Natural killer cell (primary cell): ENCODE measurements at regions not wholly inside any gene's neighbourhood (a gene's known extent, or its start where the extent isn't known, plus 50 kb on each side); places are given as distances from the start of the nearest gene placed in this dataset.

Source experiments
- ATAC-seq, 3 donors: fragments of 150-1000 bp in 2 of 3; fragments of 200-7000 bp in 1 of 3; cut with Tn5 transposase; 1 replicate in 1 of 3; 2 replicates in 2 of 3; pipeline ENCODE4 v1.10.0; 2021; ENCODE audit warnings: mild to moderate bottlenecking in 2 of 3, moderate library complexity in 2 of 3
- DNase-seq, 2 donors: peaks; one replicate each; pipeline versions ENCODE4 v3.0.0 to v3.0.0-alpha.2; 2013 to 2021; ENCODE audit warnings: mixed read lengths in 1 of 2
- H3K27ac ChIP-seq: one replicate; pipeline ENCODE4 v1.5.1; 2013; ENCODE audit warnings: mild to moderate bottlenecking, low read length
- H3K27me3 ChIP-seq: one replicate; pipeline ENCODE4 v1.6.1; 2013; ENCODE audit warnings: low read length; ENCODE audit not compliant: control insufficient read depth, insufficient read depth
- H3K36me3 ChIP-seq: one replicate; pipeline ENCODE4 v1.6.1; 2013; ENCODE audit warnings: low read length; ENCODE audit not compliant: control insufficient read depth, insufficient read depth
- H3K4me1 ChIP-seq: one replicate; pipeline ENCODE4 v1.6.1; 2013; ENCODE audit warnings: low read length; ENCODE audit not compliant: control insufficient read depth, insufficient read depth
- H3K4me3 ChIP-seq: one replicate; pipeline ENCODE4 v1.5.1; 2013; ENCODE audit warnings: low read length
- H3K9me3 ChIP-seq: one replicate; pipeline ENCODE4 v1.6.1; 2013; ENCODE audit warnings: low read length; ENCODE audit not compliant: control insufficient read depth, insufficient read depth
- H3K27ac Mint-ChIP-seq, 2 donors: one replicate each; pipeline ENCODE4 v1.8.0; 2022; ENCODE audit warnings: mild to moderate bottlenecking in 2 of 2, mixed read lengths in 2 of 2, moderate library complexity in 1 of 2
- H3K27me3 Mint-ChIP-seq, 2 donors: one replicate each; pipeline ENCODE4 v1.8.0; 2022; ENCODE audit warnings: low read depth in 2 of 2, mixed read lengths in 2 of 2
- H3K36me3 Mint-ChIP-seq: one replicate; pipeline ENCODE4 v1.8.0; 2022; ENCODE audit warnings: mixed read lengths
- H3K4me1 Mint-ChIP-seq, 2 donors: one replicate each; pipeline ENCODE4 v1.8.0; 2022; ENCODE audit warnings: mixed read lengths in 2 of 2
- H3K4me3 Mint-ChIP-seq: one replicate; pipeline ENCODE4 v1.8.0; 2022; ENCODE audit warnings: mild to moderate bottlenecking, moderate library complexity, mixed read lengths
- H3K9me3 Mint-ChIP-seq, 2 donors: one replicate each; pipeline ENCODE4 v1.8.0; 2022; ENCODE audit warnings: mixed read lengths in 2 of 2
- CTCF ChIP-seq: fragments of 200-600 bp; IDR thresholded peaks from one replicate; pipeline ENCODE4 v1.8.0; 2022; ENCODE audit warnings: antibody characterized with exemption
- WGBS: methylation state at CpG from one replicate; pipeline ENCODE4 v1.1.7; 2013; ENCODE audit warnings: missing lambda C conversion rate; ENCODE audit not compliant: insufficient coverage; 5-methylcytosine and 5-hydroxymethylcytosine counted together
- intact Hi-C: fragments of 100-400 bp; cut with micrococcal nuclease; formaldehyde crosslinking; loops from one replicate; pipeline ENCODE4 v1.14.2; 2022

- 64% methylated on average over 2 of the region's 2 CpGs for WGBS
- intact Hi-C loops = no loop called here
- no peaks in the 10 kb centered on the region for H3K36me3 Mint-ChIP-seq
Observed at GRCh38 chr12:88951177-88951576, 370.9 kb upstream of the KITLG start.

DNA sequence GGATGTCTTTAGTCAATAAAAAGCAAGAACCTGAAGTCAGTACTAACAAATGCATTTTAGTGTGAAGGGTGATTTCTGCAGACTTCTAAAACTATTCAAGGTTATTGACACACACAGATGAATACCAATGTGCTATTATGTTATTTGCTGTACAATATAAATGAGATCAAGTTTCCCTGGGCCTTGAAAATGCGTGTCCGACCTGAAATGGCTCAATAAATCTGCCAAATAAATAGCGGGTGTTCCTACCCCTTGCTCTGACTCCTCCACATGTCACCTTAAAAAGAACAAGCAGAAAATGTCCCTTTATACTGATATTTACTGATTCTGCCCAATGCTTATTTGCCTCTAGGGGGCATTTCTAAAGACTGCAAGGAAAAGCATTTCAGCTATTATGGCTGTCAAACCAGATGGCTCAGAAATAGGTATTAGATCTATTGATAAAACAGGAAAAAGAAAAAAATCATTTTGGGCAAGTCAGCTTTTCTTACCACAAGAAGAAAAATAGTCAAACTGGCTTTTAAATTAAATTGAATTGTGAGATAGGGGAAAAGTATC lies 367.3 kb upstream of the KITLG start:
- Mint-ChIP-seq H3K4me1 (no peaks in the 10 kb centered on the region), H3K9me3 (no peaks in the 10 kb centered on the region), H3K36me3 (no peaks in the 10 kb centered on the region), H3K4me3 (no peak overlapping the region), H3K27ac (no peak overlapping the region), H3K27me3 (peaks cover 0 to 3% of the 10 kb centered on the region in 2 donors)
- Histone ChIP-seq H3K4me1 (no peaks in the 10 kb centered on the region), H3K27me3 (no peaks in the 10 kb centered on the region), H3K36me3 (no peaks in the 10 kb centered on the region), H3K9me3 (no peaks in the 10 kb centered on the region), H3K4me3 (no peak overlapping the region), H3K27ac (no peak overlapping the region)
- no peak for ATAC-seq
- intact Hi-C loops = no loop called here
- WGBS = 86% methylated on average over 3 of the region's 3 CpGs
- no peak for DNase-seq
- no peak for TF ChIP-seq CTCF

More at GRCh38 chr12:88951177-88951576, 370.9 kb upstream of the KITLG start:
- no peak overlapping the region for H3K27ac Mint-ChIP-seq
- no peak for TF ChIP-seq CTCF
- ATAC-seq (no peak), DNase-seq (no peak)
- Histone ChIP-seq H3K9me3 (no peaks in the 10 kb centered on the region), H3K27ac (no peak overlapping the region), H3K36me3 (no peaks in the 10 kb centered on the region), H3K27me3 (no peaks in the 10 kb centered on the region), H3K4me1 (no peaks in the 10 kb centered on the region), H3K4me3 (no peak overlapping the region)
- no peaks in the 10 kb centered on the region for H3K4me1 Mint-ChIP-seq
- H3K9me3 Mint-ChIP-seq = no peaks in the 10 kb centered on the region
- H3K27me3 Mint-ChIP-seq = peaks cover 0 to 3% of the 10 kb centered on the region in 2 donors
- H3K4me3 Mint-ChIP-seq = no peak overlapping the region

GRCh38 chr12:88946372-88946997 lies 366.2 kb upstream of the KITLG start:
- DNase-seq (no peak), ATAC-seq (no peak)
- Mint-ChIP-seq H3K9me3 (no peaks in the 10 kb centered on the region), H3K27ac (no peak overlapping the region), H3K36me3 (no peaks in the 10 kb centered on the region), H3K27me3 (peaks cover 0 to 3% of the 10 kb centered on the region in 2 donors), H3K4me1 (no peaks in the 10 kb centered on the region), H3K4me3 (no peak overlapping the region)
- TF ChIP-seq CTCF = no peak
- Histone ChIP-seq H3K4me3 (no peak overlapping the region), H3K9me3 (no peaks in the 10 kb centered on the region), H3K4me1 (no peaks in the 10 kb centered on the region), H3K36me3 (no peaks in the 10 kb centered on the region), H3K27ac (no peak overlapping the region), H3K27me3 (no peaks in the 10 kb centered on the region)
- intact Hi-C loops = no loop called here
- 21% methylated on average over 5 of the region's 5 CpGs for WGBS
